ENCODE measurements at regions not wholly inside any gene's neighbourhood (a gene's known extent, or its start where the extent isn't known, plus 50 kb on each side); places are given as distances from the start of the nearest gene placed in this dataset.

GRCh38 chr5:39968381-39968780, 543.6 kb upstream of the DAB2 start:
- Histone ChIP-seq H3F3A (ENCODE audit: low read depth) (no peaks in the 10 kb centered on the region), H3K9me2 (replicated peaks; ENCODE audit: low read depth, low read length) (no peaks in the 10 kb centered on the region), H3K36me3 (ENCODE audit: insufficient read depth, low read length) (no peaks in the 10 kb centered on the region), H3K79me2 (ENCODE audit: insufficient read depth, low read length) (no peaks in the 10 kb centered on the region), H3K27me3 (ENCODE audit: insufficient read depth, low read length, poor library complexity, severe bottlenecking) (no peaks in the 10 kb centered on the region), H3K9ac (ENCODE audit: low read depth, low read length, poor library complexity, severe bottlenecking) (no peak overlapping the region), H2AFZ (ENCODE audit: low read length) (no peak overlapping the region), H3K4me3 (ENCODE audit: low read length, poor library complexity, severe bottlenecking) (no peak overlapping the region), H3K4me1 (ENCODE audit: insufficient read depth, low read length, poor library complexity, severe bottlenecking) (no peaks in the 10 kb centered on the region), H4K20me1 (ENCODE audit: insufficient read depth, low read length, poor library complexity, severe bottlenecking) (no peaks in the 10 kb centered on the region), H3K9me3 (ENCODE audit: insufficient read depth, low read depth, low read length) (no peaks in the 10 kb centered on the region), H3K4me2 (ENCODE audit: low read depth, low read length, poor library complexity, severe bottlenecking) (no peak overlapping the region)
- no peak for TF ChIP-seq EZH2phosphoT487 (IDR thresholded peaks at IDR 0.05; ENCODE audit: borderline replicate concordance)
- TF ChIP-seq CTCF (conservative IDR thresholded peaks at IDR 0.05; ENCODE audit: low read length): no peak

GRCh38 chr5:39955156-39955555, 530.4 kb upstream of the DAB2 start:
- no peak overlapping the region for H3K4me2 ChIP-seq (ENCODE audit: low read depth, low read length, poor library complexity, severe bottlenecking)
- no peaks in the 10 kb centered on the region for H3K27me3 ChIP-seq (ENCODE audit: insufficient read depth, low read length, poor library complexity, severe bottlenecking)
- H3K9me3 ChIP-seq (ENCODE audit: insufficient read depth, low read depth, low read length): no peaks in the 10 kb centered on the region
- no peaks in the 10 kb centered on the region for H3K36me3 ChIP-seq (ENCODE audit: insufficient read depth, low read length)
- no peak overlapping the region for H2AFZ ChIP-seq (ENCODE audit: low read length)
- no peaks in the 10 kb centered on the region for H4K20me1 ChIP-seq (ENCODE audit: insufficient read depth, low read length, poor library complexity, severe bottlenecking)
- no peaks in the 10 kb centered on the region for H3K9me2 ChIP-seq (replicated peaks; ENCODE audit: low read depth, low read length)
- H3K4me1 ChIP-seq (ENCODE audit: insufficient read depth, low read length, poor library complexity, severe bottlenecking): no peaks in the 10 kb centered on the region
- no peak overlapping the region for H3K9ac ChIP-seq (ENCODE audit: low read depth, low read length, poor library complexity, severe bottlenecking)
- TF ChIP-seq EZH2phosphoT487 (IDR thresholded peaks at IDR 0.05; ENCODE audit: borderline replicate concordance) (no peak), CTCF (conservative IDR thresholded peaks at IDR 0.05; ENCODE audit: low read length) (no peak)
- H3F3A ChIP-seq (ENCODE audit: low read depth): no peaks in the 10 kb centered on the region
- no peak overlapping the region for H3K4me3 ChIP-seq (ENCODE audit: low read length, poor library complexity, severe bottlenecking)
- H3K79me2 ChIP-seq (ENCODE audit: insufficient read depth, low read length): no peaks in the 10 kb centered on the region

DNA sequence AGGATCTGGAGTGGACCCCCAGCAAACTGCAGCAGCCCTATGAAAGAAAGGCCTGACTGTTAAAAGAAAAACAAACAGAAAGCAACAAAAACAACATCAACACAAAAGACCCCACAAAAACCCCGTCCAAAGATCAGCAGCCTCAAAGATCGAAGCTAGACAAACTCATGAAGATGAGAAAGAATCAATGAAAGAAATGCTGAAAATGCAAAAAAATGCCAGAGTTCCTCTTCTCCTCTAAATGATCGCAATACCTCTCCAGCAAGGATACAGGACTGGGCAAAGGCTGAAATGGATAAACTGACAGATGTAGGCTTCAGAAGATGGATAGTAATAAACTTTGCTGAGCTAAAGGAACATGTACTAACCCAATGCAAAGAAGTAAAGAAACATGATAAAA, 526.3 kb upstream of the DAB2 start:
- Histone ChIP-seq H2AFZ (ENCODE audit: low read length) (no peak overlapping the region), H3K4me3 (ENCODE audit: low read length, poor library complexity, severe bottlenecking) (no peak overlapping the region), H3K4me2 (ENCODE audit: low read depth, low read length, poor library complexity, severe bottlenecking) (no peak overlapping the region), H3K4me1 (ENCODE audit: insufficient read depth, low read length, poor library complexity, severe bottlenecking) (no peaks in the 10 kb centered on the region), H3K9ac (ENCODE audit: low read depth, low read length, poor library complexity, severe bottlenecking) (no peak overlapping the region), H3K79me2 (ENCODE audit: insufficient read depth, low read length) (no peaks in the 10 kb centered on the region), H3K9me3 (ENCODE audit: insufficient read depth, low read depth, low read length) (no peaks in the 10 kb centered on the region), H3K27me3 (ENCODE audit: insufficient read depth, low read length, poor library complexity, severe bottlenecking) (no peaks in the 10 kb centered on the region), H4K20me1 (ENCODE audit: insufficient read depth, low read length, poor library complexity, severe bottlenecking) (no peaks in the 10 kb centered on the region), H3K36me3 (ENCODE audit: insufficient read depth, low read length) (no peaks in the 10 kb centered on the region), H3F3A (ENCODE audit: low read depth) (no peaks in the 10 kb centered on the region), H3K9me2 (replicated peaks; ENCODE audit: low read depth, low read length) (no peaks in the 10 kb centered on the region)
- no peak for TF ChIP-seq EZH2phosphoT487 (IDR thresholded peaks at IDR 0.05; ENCODE audit: borderline replicate concordance)
- TF ChIP-seq CTCF (conservative IDR thresholded peaks at IDR 0.05; ENCODE audit: low read length): no peak

Data from Loucy (cell line).